ENCODE measurements at regions not wholly inside any gene's neighbourhood (a gene's known extent, or its start where the extent isn't known, plus 50 kb on each side); places are given as distances from the start of the nearest gene placed in this dataset.

DNA sequence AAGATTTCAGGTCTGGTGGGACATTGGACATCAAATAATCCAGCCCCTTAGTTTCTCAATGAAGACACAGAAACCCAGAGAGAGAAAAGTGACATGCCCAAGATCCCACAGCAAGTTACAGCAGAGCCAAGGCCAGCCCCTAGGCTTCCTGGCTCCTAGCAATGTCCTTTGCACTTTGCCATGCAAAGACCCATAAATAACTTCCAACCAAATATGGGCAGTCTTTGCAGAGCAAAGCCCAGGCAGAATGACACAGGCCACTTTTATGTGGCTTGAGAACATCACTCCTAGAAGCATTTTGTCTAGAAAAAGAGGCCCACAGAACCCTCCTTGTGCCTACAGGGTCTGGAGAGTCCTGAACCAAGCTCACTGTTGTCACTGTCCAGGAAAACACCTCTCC is 78.1 kb upstream of the ATP6AP2 start:
- TF ChIP-seq REST (IDR thresholded peaks at IDR 0.05; ENCODE audit: borderline replicate concordance): no peak
- no peak for TF ChIP-seq RAD21 (conservative IDR thresholded peaks at IDR 0.05)
- TF ChIP-seq MXI1 (conservative IDR thresholded peaks at IDR 0.05; ENCODE audit: poor library complexity, severe bottlenecking): no peak
- no peak for TF ChIP-seq CTCF (IDR thresholded peaks at IDR 0.05; ENCODE audit: poor library complexity, severe bottlenecking)
- TF ChIP-seq POLR2AphosphoS5 (IDR thresholded peaks at IDR 0.05): no peak

All from neural cell (in vitro differentiated cells).